Thyroid gland (tissue), 4 donors: ENCODE measurements at regions not wholly inside any gene's neighbourhood (a gene's known extent, or its start where the extent isn't known, plus 50 kb on each side); places are given as distances from the start of the nearest gene placed in this dataset.
A peak's percentile ranks its signal among the peaks of the same experiment; 100 is the strongest.

ENCODE experiments used
- DNase-seq, 2 donors: peaks; one replicate each; pipeline ENCODE4 v3.0.0-alpha.2; 2019
- H3K27ac ChIP-seq, 3 donors: fragments of 200-600 bp; sonication (generic); 1 replicate in 2 of 3; 2 replicates in 1 of 3; pipeline ENCODE4 v1.5.1; 2016 to 2019; ENCODE audit warnings: mild to moderate bottlenecking in 1 of 3, moderate library complexity in 1 of 3
- H3K27me3 ChIP-seq: fragments of 200-600 bp; sonication (generic); one replicate; pipeline ENCODE4 v1.5.1; 2019
- H3K36me3 ChIP-seq, 2 donors: fragments of 200-600 bp; sonication (generic); one replicate each; pipeline ENCODE4 v1.5.1; 2016 to 2019
- H3K4me1 ChIP-seq, 2 donors: fragments of 200-600 bp; sonication (generic); one replicate each; pipeline ENCODE4 v1.5.1; 2017 to 2019
- H3K4me3 ChIP-seq, 3 donors: fragments of 200-600 bp; sonication (generic); replicated peaks in 1 of 3; 1 replicate in 2 of 3; 2 replicates in 1 of 3; pipeline ENCODE4 v1.5.1; 2016; ENCODE audit warnings: mild to moderate bottlenecking in 1 of 3
- H3K9me3 ChIP-seq: fragments of 200-600 bp; sonication (generic); one replicate; pipeline ENCODE4 v1.5.1; 2017
- CTCF ChIP-seq, 6 experiments: fragments of 200-600 bp in 3 of 6; fragments of 450-650 bp in 3 of 6; sonication (generic) in 3 of 6; IDR thresholded peaks; one replicate each; pipeline ENCODE4 v1.5.1; 2016 to 2019; ENCODE audit warnings: antibody characterized with exemption in 6 of 6, mild to moderate bottlenecking in 2 of 6, inconsistent platforms in 1 of 6, moderate library complexity in 1 of 6
- POLR2A ChIP-seq, 2 donors: fragments of 450-650 bp; IDR thresholded peaks; one replicate each; pipeline ENCODE4 v1.6.1; 2017; ENCODE audit warnings: antibody characterized with exemption in 2 of 2, mild to moderate bottlenecking in 2 of 2, moderate library complexity in 1 of 2
- WGBS, 2 donors: methylation state at CpG; one replicate each; pipeline ENCODE4 v1.1.5; 2017; 5-methylcytosine and 5-hydroxymethylcytosine counted together
- intact Hi-C: fragments of 100-400 bp; cut with DNase I; formaldehyde crosslinking; loops from one replicate; pipeline ENCODE4 v1.15.1; 2023

GRCh38 chr6:43910149-43910637, 140.2 kb downstream of the VEGFA start:
- Histone ChIP-seq H3K36me3 (no peaks in the 10 kb centered on the region), H3K27ac (no peak overlapping the region), H3K9me3 (no peaks in the 10 kb centered on the region), H3K27me3 (no peaks in the 10 kb centered on the region), H3K4me3 (no peak overlapping the region), H3K4me1 (peaks cover 31 to 52% of the 10 kb centered on the region in 2 donors)
- intact Hi-C loops: no loop called here
- 44 to 96% methylated on average over 1 of the region's 1 CpG for WGBS, 2 donors
- DNase-seq: no peak
- no peak for TF ChIP-seq POLR2A (IDR thresholded peaks at IDR 0.05)

- Histone ChIP-seq H3K4me1 (peaks cover 25 to 46% of the 10 kb centered on the region in 2 donors), H3K4me3 (no peak overlapping the region), H3K27ac (no peak overlapping the region), H3K36me3 (no peaks in the 10 kb centered on the region), H3K9me3 (no peaks in the 10 kb centered on the region), H3K27me3 (no peaks in the 10 kb centered on the region)
- DNase-seq: peak in 1 of 2 donors; percentile 37
- intact Hi-C loops: no loop called here
- TF ChIP-seq CTCF (IDR thresholded peaks at IDR 0.05) (no peak), POLR2A (IDR thresholded peaks at IDR 0.05) (no peak)
- 69 to 77% methylated on average over 7 of the region's 7 CpGs for WGBS, 2 donors
These were observed 139.6 kb downstream of the VEGFA start for GRCh38 chr6:43909474-43910148.

GRCh38 chr6:43907789-43908472, 137.9 kb downstream of the VEGFA start:
- 76 to 78% methylated on average over 3 to 4 of the region's 4 CpGs for WGBS, 2 donors
- Histone ChIP-seq H3K4me3 (no peak overlapping the region), H3K9me3 (no peaks in the 10 kb centered on the region), H3K27ac (no peak overlapping the region), H3K27me3 (no peaks in the 10 kb centered on the region), H3K4me1 (peaks cover 10 to 31% of the 10 kb centered on the region in 2 donors), H3K36me3 (no peaks in the 10 kb centered on the region)
- DNase-seq: no peak
- TF ChIP-seq CTCF (IDR thresholded peaks at IDR 0.05) (no peak), POLR2A (IDR thresholded peaks at IDR 0.05) (no peak)
- intact Hi-C loops: no loop called here

GRCh38 chr6:43907312-43907711, 137.3 kb downstream of the VEGFA start:
- intact Hi-C loops: no loop called here
- WGBS, 2 donors: 89 to 90% methylated on average over 2 of the region's 2 CpGs

More at GRCh38 chr6:43907312-43907711, 137.3 kb downstream of the VEGFA start:
- Histone ChIP-seq H3K4me3 (no peak overlapping the region), H3K4me1 (peaks cover 13 to 30% of the 10 kb centered on the region in 2 donors), H3K27me3 (no peaks in the 10 kb centered on the region), H3K36me3 (no peaks in the 10 kb centered on the region), H3K27ac (no peak overlapping the region), H3K9me3 (no peaks in the 10 kb centered on the region)
- TF ChIP-seq CTCF (IDR thresholded peaks at IDR 0.05) (no peak), POLR2A (IDR thresholded peaks at IDR 0.05) (no peak)
- no peak for DNase-seq
